ENCODE measurements at regions not wholly inside any gene's neighbourhood (a gene's known extent, or its start where the extent isn't known, plus 50 kb on each side); places are given as distances from the start of the nearest gene placed in this dataset.

- TF ChIP-seq, protein P1, sequence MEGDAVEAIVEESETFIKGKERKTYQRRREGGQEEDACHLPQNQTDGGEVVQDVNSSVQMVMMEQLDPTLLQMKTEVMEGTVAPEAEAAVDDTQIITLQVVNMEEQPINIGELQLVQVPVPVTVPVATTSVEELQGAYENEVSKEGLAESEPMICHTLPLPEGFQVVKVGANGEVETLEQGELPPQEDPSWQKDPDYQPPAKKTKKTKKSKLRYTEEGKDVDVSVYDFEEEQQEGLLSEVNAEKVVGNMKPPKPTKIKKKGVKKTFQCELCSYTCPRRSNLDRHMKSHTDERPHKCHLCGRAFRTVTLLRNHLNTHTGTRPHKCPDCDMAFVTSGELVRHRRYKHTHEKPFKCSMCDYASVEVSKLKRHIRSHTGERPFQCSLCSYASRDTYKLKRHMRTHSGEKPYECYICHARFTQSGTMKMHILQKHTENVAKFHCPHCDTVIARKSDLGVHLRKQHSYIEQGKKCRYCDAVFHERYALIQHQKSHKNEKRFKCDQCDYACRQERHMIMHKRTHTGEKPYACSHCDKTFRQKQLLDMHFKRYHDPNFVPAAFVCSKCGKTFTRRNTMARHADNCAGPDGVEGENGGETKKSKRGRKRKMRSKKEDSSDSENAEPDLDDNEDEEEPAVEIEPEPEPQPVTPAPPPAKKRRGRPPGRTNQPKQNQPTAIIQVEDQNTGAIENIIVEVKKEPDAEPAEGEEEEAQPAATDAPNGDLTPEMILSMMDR (IDR thresholded peaks at IDR 0.05; ENCODE audit: insufficient read depth, low read length, poor library complexity, severe bottlenecking) = no peak
- TF ChIP-seq EZH2phosphoT487 (conservative IDR thresholded peaks at IDR 0.05; ENCODE audit: low read length) = no peak
Observed at GRCh38 chr12:105466231-105466900, 135.9 kb downstream of the C12orf75 start.
